CD4-positive, alpha-beta T cell treated with Interferon alpha-2 for 1 hour (primary cell): ENCODE measurements at regions not wholly inside any gene's neighbourhood (a gene's known extent, or its start where the extent isn't known, plus 50 kb on each side); places are given as distances from the start of the nearest gene placed in this dataset.
"Not testable (repeated sequence)": the region's sequence is repeated elsewhere in the genome, so short reads cannot be mapped to it uniquely, and the experiment has no call there.

Source experiments
- DNase-seq, 2 donors: peaks; one replicate each; pipeline ENCODE4 v3.0.0-alpha.2; 2020 to 2022

DNA sequence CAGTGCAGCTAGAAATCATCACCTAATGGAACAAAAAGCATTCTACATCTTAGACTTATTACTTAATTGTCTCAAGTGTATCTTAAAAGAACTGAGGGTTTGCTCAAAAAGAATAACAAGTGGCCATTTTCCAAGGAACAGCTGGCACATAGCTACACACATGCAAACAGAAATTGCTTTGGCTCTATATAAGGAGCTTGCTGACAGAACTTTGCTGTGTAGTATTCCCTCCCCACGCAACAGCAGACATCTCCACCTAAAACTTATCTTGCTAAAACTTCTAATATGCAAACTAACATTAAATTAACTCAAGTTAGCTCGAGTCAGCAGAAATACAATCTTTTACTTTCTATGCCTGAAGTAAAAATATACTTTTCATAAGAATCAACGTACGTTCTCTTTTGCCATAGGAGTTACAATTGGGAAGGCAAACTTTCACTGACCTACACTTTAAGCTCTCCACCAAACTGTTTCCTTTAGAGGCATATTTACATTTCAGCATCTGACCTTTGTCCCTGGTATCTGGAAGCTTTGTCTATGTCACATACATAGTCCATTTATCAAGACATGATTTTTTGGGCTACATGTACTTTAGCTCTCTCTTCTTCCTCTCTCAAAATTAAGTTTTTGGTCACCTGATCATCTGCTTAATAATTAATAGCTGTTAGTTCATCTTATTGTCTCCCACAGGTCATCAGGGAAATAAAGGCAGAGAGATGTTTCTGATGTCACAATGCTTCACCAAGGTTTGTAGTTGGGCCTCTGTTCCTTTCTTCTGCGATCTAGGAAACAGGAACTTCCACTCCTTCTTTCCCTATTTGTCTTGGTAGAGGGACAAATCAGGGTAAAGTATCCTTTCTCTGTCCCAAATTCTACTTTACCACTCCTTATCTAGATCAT lies 163.4 kb upstream of the AGTR1 start:
- no peak for DNase-seq

DNA sequence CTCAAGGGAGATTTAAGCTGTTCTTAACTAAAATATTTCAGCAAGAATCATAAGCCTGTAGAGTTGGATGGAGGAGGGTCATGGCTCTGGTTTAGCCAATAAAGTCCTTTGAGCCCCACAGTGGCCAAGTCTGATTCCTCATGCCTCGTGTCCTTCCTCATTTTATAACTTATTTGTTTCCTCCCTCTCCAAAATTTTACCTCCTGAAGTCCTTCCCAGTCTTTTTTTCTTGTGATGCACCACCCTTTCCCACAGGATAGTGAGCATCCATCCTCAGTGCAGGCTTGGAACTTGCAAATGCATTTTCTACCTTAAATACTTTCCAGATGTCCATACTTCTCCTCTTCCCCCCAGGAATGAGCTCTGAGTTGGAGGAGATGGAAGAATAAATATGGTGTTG lies 162.7 kb upstream of the AGTR1 start:
- DNase-seq = no peak

DNA sequence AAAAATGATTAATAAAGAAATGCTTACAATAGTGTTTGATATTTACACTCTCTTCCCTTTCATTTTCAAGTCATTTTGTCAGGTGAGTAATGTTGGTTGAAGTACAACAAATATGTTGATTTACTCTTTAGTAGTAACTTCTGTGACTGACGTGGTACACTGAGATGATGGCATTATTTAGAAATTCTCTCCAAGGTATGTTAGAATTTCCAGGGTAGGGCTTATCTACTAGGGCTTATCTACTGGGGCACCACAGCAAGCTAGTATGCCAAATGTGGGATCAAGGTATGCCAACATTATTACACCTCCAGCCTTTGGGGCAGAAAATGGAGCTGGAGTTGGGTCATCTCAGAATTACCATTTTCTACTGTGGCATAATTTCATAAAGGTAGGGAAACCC lies 157.4 kb upstream of the AGTR1 start:
- DNase-seq = no peak

DNA sequence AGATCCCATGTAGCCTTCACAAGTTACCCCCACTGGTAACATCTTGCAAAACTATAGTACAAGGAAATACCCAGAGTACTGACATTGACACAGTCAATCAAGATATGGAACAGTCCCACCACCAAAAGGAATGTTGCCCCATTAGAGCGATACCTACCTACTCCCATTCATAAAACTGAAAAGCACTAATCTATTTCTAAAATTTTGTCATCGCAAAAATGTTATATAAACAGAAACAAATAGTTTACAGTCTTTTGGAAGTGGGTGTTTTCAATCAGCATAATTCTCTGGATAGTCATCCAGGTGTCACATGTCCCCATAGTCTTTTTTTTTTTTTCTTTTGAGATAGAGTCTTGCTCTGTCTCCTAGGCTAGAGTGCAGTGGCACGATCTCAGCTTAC lies 156.9 kb upstream of the AGTR1 start:
- DNase-seq = no peak

DNA sequence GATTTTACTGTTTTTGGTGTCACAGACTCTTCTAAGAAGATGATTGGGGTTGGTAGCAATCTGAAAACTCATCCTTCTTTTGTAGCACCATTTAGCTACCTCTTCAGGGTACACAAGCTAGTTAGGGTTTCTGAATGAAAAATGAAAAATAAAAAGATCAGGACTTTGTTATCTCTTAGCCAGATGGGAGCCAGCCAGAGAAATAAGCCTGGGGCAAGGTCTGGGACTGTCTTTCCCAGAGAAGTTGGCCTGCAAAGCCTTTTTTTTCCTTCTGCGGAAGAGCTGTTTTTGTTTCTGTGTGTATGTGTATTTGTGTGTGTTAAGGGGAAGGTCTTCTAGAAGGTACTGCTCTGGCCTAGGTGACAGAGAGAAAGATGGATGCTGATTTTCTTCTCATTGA lies 150.7 kb upstream of the AGTR1 start:
- no peak for DNase-seq

DNA sequence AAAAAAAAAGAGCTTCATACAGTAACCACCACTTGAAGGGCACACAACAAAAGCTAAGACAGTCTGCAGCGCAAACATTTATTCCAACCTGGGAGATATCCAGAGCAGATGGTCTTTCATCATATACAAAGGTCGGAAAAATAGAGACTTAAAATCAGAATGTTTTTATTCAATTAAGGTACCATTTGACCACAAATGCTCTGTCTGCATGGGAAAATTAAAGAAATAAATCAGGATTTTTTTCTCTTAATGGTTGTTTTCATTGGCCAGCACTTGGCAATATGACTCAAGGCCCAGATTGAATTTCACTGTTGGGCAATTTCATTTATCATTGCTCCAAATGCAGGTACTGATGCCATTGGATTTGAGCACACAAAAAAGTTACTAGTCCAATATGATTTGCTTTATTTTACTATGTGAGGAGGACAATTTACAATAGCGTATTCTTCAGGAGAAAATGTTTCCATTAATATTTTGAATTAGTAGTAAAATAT lies 145.9 kb upstream of the AGTR1 start:
- no peak for DNase-seq

DNA sequence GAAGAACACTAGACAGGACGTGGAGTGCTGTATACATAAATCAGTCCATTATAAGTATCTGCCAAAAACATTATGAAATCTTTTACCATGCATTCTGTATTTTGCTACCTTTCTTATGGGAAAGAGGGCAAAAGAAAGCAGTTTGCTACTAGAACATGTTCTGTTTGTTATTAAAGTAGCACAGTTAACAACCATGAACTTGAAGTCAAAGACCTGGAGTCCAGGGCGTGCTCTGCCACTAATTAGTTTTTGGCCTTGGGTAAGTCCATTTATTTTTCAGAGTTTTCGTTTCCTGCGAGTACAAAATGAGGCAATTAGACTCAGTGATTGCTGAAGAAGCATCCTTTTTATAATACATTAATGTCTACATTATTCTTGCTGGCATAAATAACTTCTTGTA lies 143.3 kb upstream of the AGTR1 start:
- DNase-seq = no peak

DNA sequence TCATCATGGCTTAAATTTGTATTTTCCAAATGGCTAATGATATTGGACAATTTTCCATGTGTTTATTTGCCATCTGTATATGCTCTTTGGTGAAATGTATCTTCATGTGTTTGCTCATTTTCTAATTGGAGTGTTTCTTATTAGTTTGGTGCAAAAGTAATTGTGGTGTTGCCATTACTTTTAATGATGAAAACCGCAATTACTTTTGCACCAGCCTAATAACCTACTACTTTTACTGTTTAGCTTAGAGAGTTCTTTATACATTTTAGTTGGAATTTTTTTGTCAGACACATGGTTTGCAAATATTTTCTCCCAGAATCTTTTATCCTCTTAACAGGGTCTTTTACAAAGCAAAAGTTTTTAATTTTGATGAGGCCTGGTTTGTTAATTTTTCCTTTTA lies 141.0 kb upstream of the AGTR1 start:
- DNase-seq = no peak

DNA sequence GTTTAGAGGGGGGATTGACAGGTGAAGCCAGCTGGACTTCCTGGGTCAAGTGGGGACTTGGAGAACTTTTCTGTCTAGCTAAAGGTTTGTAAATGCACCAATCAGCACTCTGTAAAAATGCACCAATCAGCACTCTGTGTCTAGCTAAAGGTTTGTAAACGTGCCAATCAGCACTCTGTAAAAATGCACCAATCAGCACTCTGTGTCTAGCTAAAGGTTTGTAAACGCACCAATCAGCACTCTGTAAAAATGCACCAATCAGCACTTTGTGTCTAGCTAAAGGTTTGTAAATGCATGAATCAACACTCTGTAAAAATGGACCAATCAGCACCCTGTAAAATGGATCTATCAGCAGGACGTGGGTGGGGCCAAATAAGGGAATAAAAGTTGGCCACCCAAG lies 120.1 kb upstream of the AGTR1 start:
- not testable (repeated sequence) for DNase-seq

DNA sequence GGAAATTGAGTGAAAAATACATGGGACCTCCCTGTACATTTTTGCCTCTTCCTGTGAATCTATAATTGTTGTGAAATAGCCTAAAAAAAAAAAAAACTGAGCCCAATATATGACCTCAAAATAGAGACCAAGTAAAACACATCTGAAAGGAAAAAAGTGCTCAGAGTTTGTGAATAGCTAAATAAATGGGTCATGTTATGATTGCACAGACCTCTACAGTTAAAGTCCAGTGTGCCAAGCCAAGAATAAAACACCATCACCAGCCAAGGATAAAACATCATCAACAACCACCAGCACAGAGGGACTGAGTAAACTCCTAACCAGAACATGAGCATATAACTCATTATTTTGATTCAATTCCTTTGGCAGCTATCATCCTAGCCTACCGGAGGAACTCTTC lies 115.6 kb upstream of the AGTR1 start:
- no peak for DNase-seq

DNA sequence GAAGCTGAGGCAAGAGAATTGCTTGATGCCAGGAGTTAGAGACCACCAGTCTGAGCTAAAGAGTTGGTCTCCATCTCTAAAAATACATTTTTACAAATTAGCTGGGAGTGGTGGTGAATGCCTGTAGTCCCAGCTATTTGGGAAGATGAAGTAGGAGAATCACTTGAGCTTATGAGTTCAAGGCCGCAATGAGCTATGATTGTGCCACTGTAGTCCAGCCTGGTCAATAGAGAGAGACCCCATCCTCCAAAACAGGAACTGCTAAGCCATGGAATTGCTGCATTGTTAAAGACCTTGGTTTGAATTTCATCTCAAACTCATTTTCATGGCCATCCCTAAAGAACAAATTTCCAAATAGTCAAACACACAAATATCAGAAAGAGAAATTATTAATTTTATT lies 113.9 kb upstream of the AGTR1 start:
- DNase-seq = no peak

DNA sequence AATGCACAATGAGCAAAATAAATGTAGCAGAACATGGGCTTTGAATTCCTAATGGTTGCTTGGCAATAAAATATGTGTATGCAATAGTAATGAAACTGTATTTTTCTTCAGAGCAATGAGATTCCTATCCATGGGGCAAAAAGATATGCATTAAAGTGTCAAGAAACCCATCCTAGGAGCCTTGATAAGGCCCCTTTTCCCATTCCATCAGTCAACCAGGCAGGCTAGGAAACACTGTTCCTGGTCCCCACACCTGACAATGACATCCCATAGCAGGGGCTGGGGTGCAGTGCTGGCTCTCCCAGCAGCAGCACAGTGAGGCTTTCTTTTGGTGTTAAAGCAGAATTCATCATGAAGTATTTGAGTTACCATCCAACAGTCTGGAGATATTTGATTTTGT lies 113.3 kb upstream of the AGTR1 start:
- DNase-seq = no peak

DNA sequence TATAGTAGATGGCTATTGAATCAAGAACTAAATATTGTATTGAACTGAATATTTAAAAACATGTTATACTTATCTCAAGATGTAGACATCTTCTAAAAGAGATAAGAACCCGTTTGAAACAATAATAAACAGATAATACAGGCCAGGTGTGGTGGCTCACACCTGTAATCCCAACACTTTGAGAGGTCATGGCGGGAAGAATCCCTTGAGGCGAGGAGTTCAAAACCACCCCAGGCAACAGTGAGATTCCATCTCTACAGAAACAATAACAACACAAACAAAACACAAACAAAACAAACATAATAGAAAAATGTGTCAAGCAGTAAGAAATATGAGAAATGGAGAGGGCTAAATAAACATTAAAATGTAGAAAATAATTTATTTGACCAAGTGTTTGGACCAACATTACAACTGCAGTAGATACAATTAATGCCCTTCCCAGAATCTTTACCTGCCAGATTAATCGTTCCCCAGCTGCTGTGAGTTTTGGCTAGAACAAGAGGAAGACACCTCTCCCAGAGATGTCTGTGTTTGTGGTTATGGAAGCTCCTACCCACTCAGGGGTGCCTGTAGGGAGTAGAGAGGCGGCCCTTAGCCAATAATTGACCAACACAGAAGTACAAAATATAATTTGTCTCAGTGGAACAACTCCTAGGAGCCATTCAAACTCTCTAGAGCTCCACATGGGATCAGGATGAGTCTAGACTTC lies 111.9 kb upstream of the AGTR1 start:
- DNase-seq = no peak

DNA sequence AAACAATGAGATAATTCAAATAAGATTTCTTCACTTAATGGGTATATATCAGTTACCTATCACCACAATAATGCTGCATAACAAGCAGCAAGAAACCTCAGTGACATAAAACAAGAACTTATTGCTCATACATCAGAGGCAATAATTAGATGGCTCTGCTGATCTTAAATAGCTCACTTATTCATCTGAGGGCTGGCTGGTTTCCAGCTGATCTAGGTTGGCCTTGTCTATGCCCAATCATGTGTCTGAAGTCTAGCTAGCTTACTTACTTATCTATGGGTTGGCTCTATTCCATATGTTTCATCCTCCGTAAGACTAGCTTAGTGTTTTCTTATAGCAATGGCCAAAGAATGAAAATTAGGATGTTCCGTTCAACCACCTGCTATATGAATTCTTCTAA lies 109.4 kb upstream of the AGTR1 start:
- no peak for DNase-seq

DNA sequence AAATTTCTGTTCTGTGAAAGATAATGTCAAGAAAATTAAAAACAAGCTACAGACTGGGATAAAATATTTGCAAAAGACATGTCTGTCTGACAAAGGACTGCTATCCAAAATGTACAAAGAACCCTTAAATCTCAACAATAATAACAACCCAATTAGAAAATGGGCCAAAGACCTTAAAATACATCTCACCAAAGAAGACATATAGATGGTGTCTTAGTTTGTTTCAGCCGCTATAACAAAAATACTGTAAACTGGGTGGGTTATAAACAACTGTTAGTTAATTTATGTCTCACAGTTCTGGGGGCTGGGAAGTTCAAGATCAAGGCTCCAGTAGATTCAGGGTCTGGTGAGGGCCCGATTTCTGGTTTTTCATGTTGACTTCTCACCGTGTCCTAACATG lies 106.2 kb upstream of the AGTR1 start:
- no peak for DNase-seq

DNA sequence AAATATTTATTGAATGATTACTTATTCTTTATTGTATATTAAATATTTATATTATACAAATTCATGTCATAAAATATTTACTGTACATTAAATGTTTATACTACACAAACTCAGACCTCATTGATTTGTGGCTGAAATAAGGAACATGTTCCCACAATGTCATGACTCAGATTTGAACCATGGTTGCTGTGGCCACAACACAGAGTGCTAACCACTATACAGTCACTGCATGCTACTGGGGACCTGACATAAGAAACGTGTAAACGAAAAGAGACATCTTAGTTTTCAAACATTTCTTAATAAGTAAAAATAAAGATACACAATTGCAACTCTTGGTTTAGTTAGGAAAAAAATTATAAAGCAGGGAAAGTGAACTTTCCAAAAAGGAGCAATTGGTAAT lies 99.1 kb upstream of the AGTR1 start:
- DNase-seq = no peak

DNA sequence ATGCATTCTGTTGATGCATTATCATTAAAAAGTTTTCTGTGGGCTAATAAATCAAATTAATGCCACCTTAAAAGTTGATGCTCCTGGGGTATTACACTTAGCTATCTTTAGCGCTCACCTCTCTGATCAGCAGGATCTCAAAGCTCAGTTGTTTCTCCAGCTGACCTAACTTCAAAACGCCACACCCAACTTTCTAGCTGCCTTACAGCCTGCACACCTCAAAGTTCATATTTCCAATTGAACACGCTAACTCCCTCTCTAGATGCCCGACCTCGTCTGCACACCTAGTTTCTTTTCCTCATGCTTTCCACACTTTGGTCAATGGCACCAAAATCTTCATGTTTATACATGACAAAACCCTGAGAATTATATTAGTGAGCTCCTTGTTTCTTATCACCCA lies 98.2 kb upstream of the AGTR1 start:
- DNase-seq = no peak

DNA sequence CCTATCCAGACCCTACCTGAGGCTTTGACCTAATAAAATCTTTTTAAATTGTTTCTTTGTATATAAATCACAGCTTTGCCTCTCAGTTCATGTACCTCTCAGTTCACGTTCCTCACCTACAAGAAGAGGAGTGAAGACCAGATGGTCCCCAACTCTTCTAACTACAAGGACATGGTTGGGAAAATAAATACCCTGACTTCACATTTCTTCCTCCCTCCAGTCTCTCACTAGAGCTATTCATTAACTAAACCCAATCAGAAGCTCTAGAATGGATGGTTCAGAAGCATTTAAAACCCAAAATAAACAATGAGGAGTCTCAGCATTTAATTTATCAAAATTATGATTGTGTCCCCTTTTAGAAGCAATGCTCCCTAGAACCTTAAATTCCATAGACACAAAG lies 97.3 kb upstream of the AGTR1 start:
- DNase-seq = no peak

DNA sequence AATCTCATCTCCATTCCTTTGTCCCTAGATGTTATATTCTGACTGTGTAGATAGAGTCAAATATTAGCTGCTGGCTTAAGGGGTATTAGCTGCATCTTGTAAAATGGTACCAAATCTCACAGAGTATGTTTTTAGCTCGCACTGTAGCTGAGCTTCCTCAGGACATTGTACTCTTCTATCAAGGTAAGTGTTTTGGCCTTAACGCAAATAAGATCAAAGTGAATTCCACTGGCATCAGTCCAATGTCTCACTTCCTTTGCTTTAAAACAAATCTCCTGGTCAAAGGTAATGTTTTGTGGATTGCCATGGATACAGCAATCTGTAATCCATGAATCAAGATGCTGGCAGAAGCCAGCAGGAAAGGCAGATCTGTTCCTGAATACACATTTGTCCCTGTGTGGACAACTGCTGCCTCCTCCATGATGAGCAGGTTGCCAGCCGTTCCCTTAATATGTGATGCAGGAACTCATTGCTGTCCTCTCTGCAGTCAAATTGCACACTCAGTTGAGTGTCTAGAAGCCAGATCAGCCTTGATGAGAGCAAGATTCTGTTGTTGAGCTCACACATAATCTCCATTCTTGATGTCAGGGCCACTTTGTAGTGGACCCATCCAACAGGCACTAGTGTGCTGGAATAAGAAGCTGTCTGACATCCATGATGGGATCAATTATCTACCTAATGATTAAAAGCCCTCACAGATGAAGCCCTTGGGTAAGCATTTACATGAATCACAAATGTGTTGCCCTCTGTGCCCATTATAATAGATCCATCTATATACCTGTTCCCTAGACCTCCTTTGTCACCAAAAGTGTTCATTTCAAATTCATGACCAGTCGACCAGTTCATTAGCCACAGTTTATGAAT lies 96.6 kb upstream of the AGTR1 start:
- DNase-seq = no peak

DNA sequence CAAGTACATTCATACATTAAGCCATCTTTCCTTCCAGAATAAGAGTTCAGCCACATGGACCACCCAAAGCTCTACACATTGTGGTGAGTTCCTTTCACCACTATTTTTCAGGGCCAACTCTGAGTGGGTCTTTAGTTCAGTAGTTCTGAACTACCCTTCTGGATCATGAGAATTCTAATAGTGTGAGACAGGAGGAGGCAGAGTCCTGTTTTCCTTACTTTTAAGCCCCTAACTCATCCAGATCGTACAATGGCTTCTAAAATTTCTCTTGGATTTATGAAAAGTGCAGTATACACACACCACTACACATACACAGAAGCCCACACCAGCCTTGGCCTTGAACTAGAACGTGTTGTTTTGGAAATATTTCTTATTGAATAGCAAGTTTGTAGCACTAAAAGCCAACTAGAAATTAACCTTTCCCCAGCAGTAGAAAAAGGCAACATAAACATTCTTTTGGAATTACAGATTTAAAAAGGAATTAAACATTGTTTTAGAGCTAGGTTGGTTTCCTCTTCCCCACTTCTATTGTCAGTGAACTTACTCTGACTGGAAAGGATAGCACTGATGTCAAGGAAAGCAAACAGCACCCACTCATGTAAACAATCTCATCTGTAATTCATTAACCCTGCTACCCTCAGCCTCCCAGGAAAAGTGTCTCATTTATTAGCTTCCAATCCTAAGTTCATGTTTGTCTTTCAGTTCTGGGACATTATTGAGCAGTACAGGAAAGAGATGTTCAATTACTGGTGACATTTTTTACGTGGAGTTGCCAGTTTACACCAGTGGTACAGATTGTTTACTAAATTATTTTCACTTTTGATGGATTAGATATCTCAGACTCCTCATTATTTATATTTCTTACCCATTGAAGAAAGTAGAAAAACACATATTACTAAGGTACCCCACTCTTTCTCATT lies 95.7 kb upstream of the AGTR1 start:
- DNase-seq = no peak

DNA sequence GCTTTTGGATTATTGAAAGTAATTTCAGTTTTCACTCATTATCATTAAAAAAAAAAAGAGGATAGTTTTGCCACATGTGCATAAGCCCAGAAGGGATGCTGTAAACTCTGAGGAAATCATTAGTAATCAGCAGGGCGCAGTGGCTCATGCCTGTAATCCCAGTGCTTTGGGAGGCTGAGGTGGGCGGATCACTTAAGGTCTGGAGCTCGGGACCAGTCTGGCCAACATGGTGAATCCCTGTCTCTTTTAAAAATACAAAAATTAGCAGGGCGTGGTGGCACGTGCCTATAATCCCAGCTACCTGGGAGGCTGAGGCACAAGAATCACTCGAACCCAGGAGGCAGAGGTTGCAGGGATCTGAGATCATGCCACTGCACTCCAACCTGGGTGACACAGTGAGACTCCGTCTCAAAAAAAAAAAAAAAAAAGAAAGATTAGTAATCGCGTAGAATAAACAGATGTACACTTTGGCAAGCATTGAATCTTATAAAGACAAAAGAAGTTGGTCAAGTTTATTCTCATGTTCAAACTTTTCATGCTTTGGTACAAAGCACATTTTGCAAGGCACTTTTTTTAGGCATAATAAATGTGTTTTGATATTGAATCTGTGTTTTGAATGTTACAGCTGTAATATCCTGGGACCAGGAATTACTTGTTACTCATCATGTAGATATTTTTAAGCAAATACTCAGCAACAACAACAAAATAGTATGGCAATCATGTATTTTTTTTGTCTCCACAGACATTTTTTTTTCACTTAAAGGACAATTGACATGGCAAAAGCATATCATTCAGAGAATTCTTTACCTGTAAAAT lies 93.2 kb upstream of the AGTR1 start:
- DNase-seq = no peak
